H1 (cell line): ENCODE measurements at regions not wholly inside any gene's neighbourhood (a gene's known extent, or its start where the extent isn't known, plus 50 kb on each side); places are given as distances from the start of the nearest gene placed in this dataset.

Experiments used
- CHD7 ChIP-seq: fragments of 300-600 bp; sonication (generic); IDR thresholded peaks from 2 replicates; pipeline ENCODE4 v1.7.1; 2012; ENCODE audit warnings: low read length, moderate library complexity, mild to moderate bottlenecking, inconsistent platforms; ENCODE audit not compliant: insufficient replicate concordance
- POLR2AphosphoS5 ChIP-seq: IDR thresholded peaks from 2 replicates; pipeline ENCODE4 v1.6.1; 2011; ENCODE audit warnings: low read depth, low read length

GRCh38 chrX:124232523-124233201 is 99.8 kb upstream of the TEX13D start (continued):
- no peak for TF ChIP-seq CHD7
- 0 out of 2 replicates have a peak, but pooled peaks have one; percentile 27 for TF ChIP-seq POLR2AphosphoS5
